H1 (cell line): ENCODE measurements at regions not wholly inside any gene's neighbourhood (a gene's known extent, or its start where the extent isn't known, plus 50 kb on each side); places are given as distances from the start of the nearest gene placed in this dataset.

Source experiments
- ATF2 ChIP-seq: IDR thresholded peaks from 2 replicates; pipeline ENCODE4 v1.6.1; 2012; ENCODE audit warnings: low read length, inconsistent platforms
- NANOG ChIP-seq: IDR thresholded peaks from 2 replicates; pipeline ENCODE4 v1.6.1; 2011; ENCODE audit warnings: low read length, low read depth, mild to moderate bottlenecking, inconsistent platforms; ENCODE audit not compliant: insufficient read depth, poor library complexity, severe bottlenecking

- TF ChIP-seq NANOG (no peak), ATF2 (no peak)
These were observed 51.5 kb upstream of the ENPP4 start (continued) for GRCh38 chr6:46078294-46078693.
